ENCODE measurements at regions not wholly inside any gene's neighbourhood (a gene's known extent, or its start where the extent isn't known, plus 50 kb on each side); places are given as distances from the start of the nearest gene placed in this dataset.

DNA sequence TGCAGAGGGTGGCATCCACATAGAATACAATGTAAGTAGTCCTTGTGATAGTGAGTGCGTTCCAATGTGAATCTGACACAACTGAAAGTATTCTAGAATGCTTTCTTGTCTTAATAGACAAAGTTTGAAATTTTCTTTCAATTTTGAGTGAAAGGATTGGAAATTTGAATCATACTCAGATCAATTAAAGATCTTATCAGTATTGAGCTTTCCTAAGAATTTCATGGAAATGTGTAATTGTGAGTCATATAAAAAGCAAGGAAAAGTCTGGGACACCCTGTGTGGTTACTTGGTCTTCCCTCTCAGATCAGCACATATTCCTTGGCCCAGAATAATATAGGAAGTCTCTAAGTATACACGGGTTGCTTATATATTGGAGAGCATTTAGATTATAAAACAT, 99.1 kb downstream of the MBL2 start:
- H3K9ac ChIP-seq (ENCODE audit: low read length), result no peak overlapping the region
- H4K20me1 ChIP-seq (ENCODE audit: insufficient read depth), result no peaks in the 10 kb centered on the region
- no peak overlapping the region for H3K4me2 ChIP-seq (ENCODE audit: low read length)
- no peaks in the 10 kb centered on the region for H3F3A ChIP-seq (ENCODE audit: insufficient read depth, low read length, poor library complexity, severe bottlenecking)
- no peaks in the 10 kb centered on the region for H3K27me3 ChIP-seq (ENCODE audit: insufficient read depth, low read depth, low read length)
- H3K27ac ChIP-seq (ENCODE audit: low read length), result no peak overlapping the region
- no peaks in the 10 kb centered on the region for H3K9me3 ChIP-seq (ENCODE audit: low read length)
- no peak for TF ChIP-seq EZH2 (IDR thresholded peaks at IDR 0.05; ENCODE audit: borderline replicate concordance, insufficient read depth, low read length, poor library complexity, severe bottlenecking)
- no peak for TF ChIP-seq SMC3 (conservative IDR thresholded peaks at IDR 0.05; ENCODE audit: poor library complexity)
- TF ChIP-seq POLR2AphosphoS5 (IDR thresholded peaks at IDR 0.05), result no peak
- TF ChIP-seq, protein P1, sequence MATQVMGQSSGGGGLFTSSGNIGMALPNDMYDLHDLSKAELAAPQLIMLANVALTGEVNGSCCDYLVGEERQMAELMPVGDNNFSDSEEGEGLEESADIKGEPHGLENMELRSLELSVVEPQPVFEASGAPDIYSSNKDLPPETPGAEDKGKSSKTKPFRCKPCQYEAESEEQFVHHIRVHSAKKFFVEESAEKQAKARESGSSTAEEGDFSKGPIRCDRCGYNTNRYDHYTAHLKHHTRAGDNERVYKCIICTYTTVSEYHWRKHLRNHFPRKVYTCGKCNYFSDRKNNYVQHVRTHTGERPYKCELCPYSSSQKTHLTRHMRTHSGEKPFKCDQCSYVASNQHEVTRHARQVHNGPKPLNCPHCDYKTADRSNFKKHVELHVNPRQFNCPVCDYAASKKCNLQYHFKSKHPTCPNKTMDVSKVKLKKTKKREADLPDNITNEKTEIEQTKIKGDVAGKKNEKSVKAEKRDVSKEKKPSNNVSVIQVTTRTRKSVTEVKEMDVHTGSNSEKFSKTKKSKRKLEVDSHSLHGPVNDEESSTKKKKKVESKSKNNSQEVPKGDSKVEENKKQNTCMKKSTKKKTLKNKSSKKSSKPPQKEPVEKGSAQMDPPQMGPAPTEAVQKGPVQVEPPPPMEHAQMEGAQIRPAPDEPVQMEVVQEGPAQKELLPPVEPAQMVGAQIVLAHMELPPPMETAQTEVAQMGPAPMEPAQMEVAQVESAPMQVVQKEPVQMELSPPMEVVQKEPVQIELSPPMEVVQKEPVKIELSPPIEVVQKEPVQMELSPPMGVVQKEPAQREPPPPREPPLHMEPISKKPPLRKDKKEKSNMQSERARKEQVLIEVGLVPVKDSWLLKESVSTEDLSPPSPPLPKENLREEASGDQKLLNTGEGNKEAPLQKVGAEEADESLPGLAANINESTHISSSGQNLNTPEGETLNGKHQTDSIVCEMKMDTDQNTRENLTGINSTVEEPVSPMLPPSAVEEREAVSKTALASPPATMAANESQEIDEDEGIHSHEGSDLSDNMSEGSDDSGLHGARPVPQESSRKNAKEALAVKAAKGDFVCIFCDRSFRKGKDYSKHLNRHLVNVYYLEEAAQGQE (IDR thresholded peaks at IDR 0.05; ENCODE audit: borderline replicate concordance), result no peak
- TF ChIP-seq, protein P2, sequence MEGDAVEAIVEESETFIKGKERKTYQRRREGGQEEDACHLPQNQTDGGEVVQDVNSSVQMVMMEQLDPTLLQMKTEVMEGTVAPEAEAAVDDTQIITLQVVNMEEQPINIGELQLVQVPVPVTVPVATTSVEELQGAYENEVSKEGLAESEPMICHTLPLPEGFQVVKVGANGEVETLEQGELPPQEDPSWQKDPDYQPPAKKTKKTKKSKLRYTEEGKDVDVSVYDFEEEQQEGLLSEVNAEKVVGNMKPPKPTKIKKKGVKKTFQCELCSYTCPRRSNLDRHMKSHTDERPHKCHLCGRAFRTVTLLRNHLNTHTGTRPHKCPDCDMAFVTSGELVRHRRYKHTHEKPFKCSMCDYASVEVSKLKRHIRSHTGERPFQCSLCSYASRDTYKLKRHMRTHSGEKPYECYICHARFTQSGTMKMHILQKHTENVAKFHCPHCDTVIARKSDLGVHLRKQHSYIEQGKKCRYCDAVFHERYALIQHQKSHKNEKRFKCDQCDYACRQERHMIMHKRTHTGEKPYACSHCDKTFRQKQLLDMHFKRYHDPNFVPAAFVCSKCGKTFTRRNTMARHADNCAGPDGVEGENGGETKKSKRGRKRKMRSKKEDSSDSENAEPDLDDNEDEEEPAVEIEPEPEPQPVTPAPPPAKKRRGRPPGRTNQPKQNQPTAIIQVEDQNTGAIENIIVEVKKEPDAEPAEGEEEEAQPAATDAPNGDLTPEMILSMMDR (IDR thresholded peaks at IDR 0.05; ENCODE audit: poor library complexity, severe bottlenecking), result no peak
- no peak for TF ChIP-seq TAF1 (IDR thresholded peaks at IDR 0.05; ENCODE audit: low read depth)
- no peak for TF ChIP-seq RAD21 (conservative IDR thresholded peaks at IDR 0.05)
- no peak for TF ChIP-seq EP300 (conservative IDR thresholded peaks at IDR 0.05; ENCODE audit: poor library complexity, severe bottlenecking)
- TF ChIP-seq MXI1 (conservative IDR thresholded peaks at IDR 0.05; ENCODE audit: poor library complexity, severe bottlenecking), result no peak
- no peaks in the 10 kb centered on the region for H3K36me3 ChIP-seq (ENCODE audit: insufficient read depth, low read length)
- H3K4me3 ChIP-seq (ENCODE audit: low read length), result no peak overlapping the region
- H2AFZ ChIP-seq (ENCODE audit: low read depth, low read length), result no peak overlapping the region
- no peaks in the 10 kb centered on the region for H3K79me2 ChIP-seq (replicated peaks; ENCODE audit: insufficient read depth, low read length)
- H3K9me2 ChIP-seq (ENCODE audit: insufficient read depth, low read length), result no peaks in the 10 kb centered on the region

DNA sequence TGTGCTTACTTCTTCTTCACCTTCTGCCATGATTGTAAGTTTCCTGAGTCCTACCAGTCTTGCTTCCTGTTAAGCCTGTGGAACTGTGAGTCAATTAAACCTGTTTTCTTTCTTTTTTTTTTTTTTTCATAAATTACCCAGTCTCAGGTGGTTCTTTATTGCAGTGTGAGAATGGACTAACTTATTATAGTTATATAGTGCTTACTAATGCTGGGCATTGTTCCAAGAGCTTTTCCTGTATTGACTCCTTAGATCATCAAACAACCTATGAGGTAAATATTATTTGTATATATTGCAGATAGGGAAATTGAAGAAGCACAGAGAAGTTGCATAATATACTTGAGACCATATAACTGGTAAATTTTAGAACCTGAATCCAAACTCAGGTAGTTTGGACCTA, 98.1 kb downstream of the MBL2 start:
- no peaks in the 10 kb centered on the region for H3K36me3 ChIP-seq (ENCODE audit: insufficient read depth, low read length)
- H3K4me3 ChIP-seq (ENCODE audit: low read length), result no peak overlapping the region
- no peaks in the 10 kb centered on the region for H3F3A ChIP-seq (ENCODE audit: insufficient read depth, low read length, poor library complexity, severe bottlenecking)
- H3K4me2 ChIP-seq (ENCODE audit: low read length), result no peak overlapping the region
- H4K20me1 ChIP-seq (ENCODE audit: insufficient read depth), result no peaks in the 10 kb centered on the region
- TF ChIP-seq, protein P1 (IDR thresholded peaks at IDR 0.05; ENCODE audit: borderline replicate concordance), result no peak
- TF ChIP-seq, protein P2 (IDR thresholded peaks at IDR 0.05; ENCODE audit: poor library complexity, severe bottlenecking), result no peak
- TF ChIP-seq MXI1 (conservative IDR thresholded peaks at IDR 0.05; ENCODE audit: poor library complexity, severe bottlenecking), result no peak
- TF ChIP-seq EZH2 (IDR thresholded peaks at IDR 0.05; ENCODE audit: borderline replicate concordance, insufficient read depth, low read length, poor library complexity, severe bottlenecking), result no peak
- TF ChIP-seq POLR2AphosphoS5 (IDR thresholded peaks at IDR 0.05), result no peak
- TF ChIP-seq EP300 (conservative IDR thresholded peaks at IDR 0.05; ENCODE audit: poor library complexity, severe bottlenecking), result no peak
- TF ChIP-seq RAD21 (conservative IDR thresholded peaks at IDR 0.05), result no peak
- TF ChIP-seq SMC3 (conservative IDR thresholded peaks at IDR 0.05; ENCODE audit: poor library complexity), result no peak
- TF ChIP-seq TAF1 (IDR thresholded peaks at IDR 0.05; ENCODE audit: low read depth), result no peak
- no peak overlapping the region for H2AFZ ChIP-seq (ENCODE audit: low read depth, low read length)
- no peaks in the 10 kb centered on the region for H3K9me3 ChIP-seq (ENCODE audit: low read length)
- no peaks in the 10 kb centered on the region for H3K9me2 ChIP-seq (ENCODE audit: insufficient read depth, low read length)
- H3K27me3 ChIP-seq (ENCODE audit: insufficient read depth, low read depth, low read length), result no peaks in the 10 kb centered on the region
- no peak overlapping the region for H3K27ac ChIP-seq (ENCODE audit: low read length)
- no peaks in the 10 kb centered on the region for H3K79me2 ChIP-seq (replicated peaks; ENCODE audit: insufficient read depth, low read length)
- H3K9ac ChIP-seq (ENCODE audit: low read length), result no peak overlapping the region

Measured in neural cell (in vitro differentiated cells).